ENCODE measurements at regions not wholly inside any gene's neighbourhood (a gene's known extent, or its start where the extent isn't known, plus 50 kb on each side); places are given as distances from the start of the nearest gene placed in this dataset.

DNA sequence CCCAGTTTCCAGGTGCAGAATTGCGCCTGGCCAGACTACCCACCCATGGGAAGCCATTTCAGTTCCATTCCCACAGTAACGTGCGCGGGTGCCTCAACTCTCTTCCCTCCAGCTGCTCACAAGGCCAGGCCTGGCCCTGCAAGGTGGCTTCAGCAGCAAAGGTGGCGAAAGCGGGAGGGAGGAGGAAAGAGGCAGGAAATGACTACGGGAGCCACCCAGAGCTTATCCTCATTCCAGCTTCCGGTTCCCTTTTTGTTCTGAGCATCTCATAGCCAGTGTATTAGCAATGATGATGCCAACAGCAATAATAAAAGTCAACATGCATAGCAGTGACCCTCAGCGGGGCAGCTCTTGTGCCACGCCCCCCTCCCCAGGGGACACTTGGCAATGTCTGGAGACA is 101.5 kb upstream of the BOD1 start:
- BruUV-seq (replicated peaks) = no TSS peak
- Histone ChIP-seq H3K23ac (ENCODE audit: low read depth, low read length) (no peak overlapping the region), H4K5ac (ENCODE audit: low read depth, low read length) (no peak overlapping the region), H3K27me3 (ENCODE audit: control insufficient read depth, insufficient read depth, low read length) (peaks cover 3% of the 10 kb centered on the region), H3K36me3 (ENCODE audit: control insufficient read depth, insufficient read depth, low read length) (no peaks in the 10 kb centered on the region), H4K8ac (ENCODE audit: low read depth in 2 of 2, low read length in 2 of 2) (no peak overlapping the region), H3K18ac (ENCODE audit: low read depth, low read length) (no peak overlapping the region), H3K56ac (ENCODE audit: extremely low read depth, insufficient read depth, low read length) (no peak overlapping the region), H3K4me2 (ENCODE audit: low read depth, low read length) (no peak overlapping the region), H2BK20ac (ENCODE audit: low read depth, low read length) (no peak overlapping the region), H3K9me1 (ENCODE audit: insufficient read depth, low read length) (peaks cover 4% of the 10 kb centered on the region), H3K4me3 (ENCODE audit: insufficient read depth, low read depth, low read length) (no peak overlapping the region), H3K9me3 (ENCODE audit: control insufficient read depth, insufficient read depth, low read length) (no peaks in the 10 kb centered on the region), H2BK120ac (ENCODE audit: low read depth, low read length) (no peak overlapping the region), H3K27ac (ENCODE audit: insufficient read depth, low read length) (no peak overlapping the region), H2AFZ (replicated peaks; ENCODE audit: low read length, poor library complexity) (no peak overlapping the region), H3K14ac (replicated peaks; ENCODE audit: low read depth, low read length) (no peak overlapping the region), H4K20me1 (ENCODE audit: insufficient read depth, low read length) (no peaks in the 10 kb centered on the region), H2AK9ac (replicated peaks; ENCODE audit: low read depth, low read length, poor library complexity) (no peak overlapping the region), H3K4me1 (ENCODE audit: control insufficient read depth, insufficient read depth, low read length) (peaks cover 9% of the 10 kb centered on the region), H3K79me1 (ENCODE audit: low read depth in 1 of 2, low read length in 2 of 2) (no peaks in the 10 kb centered on the region), H2BK5ac (ENCODE audit: low read depth, low read length, poor library complexity, severe bottlenecking) (no peak overlapping the region), H2AK5ac (ENCODE audit: low read depth, low read length) (no peak overlapping the region), H3K4ac (ENCODE audit: low read depth, low read length) (no peak overlapping the region), H3K9ac (ENCODE audit: low read depth, low read length) (no peak overlapping the region), H4K91ac (ENCODE audit: insufficient read depth, low read depth, low read length) (no peak overlapping the region), H2BK15ac (ENCODE audit: low read depth, low read length) (no peak overlapping the region)
- no peak for DNase-seq
- dilution Hi-C loops (cut with HindIII; ENCODE audit: low sequenced_read_pairs, unreplicated experiment) (no loop called here), in situ Hi-C loops (cut with MboI; ENCODE audit: low sequenced_read_pairs) (no loop called here), intact Hi-C loops (cut with micrococcal nuclease) (loop anchor here (5.0 to 10.0 kb wide), 2 partner anchors 174 to 257 kb away; no protein-coding TSS in a partner anchor)
- ATAC-seq (ENCODE audit: low read depth) = no peak
- 100% methylated on average over 1 of the region's 10 CpGs; no CpG with 5 or more reads in 1 of the 2 experiments for WGBS, 2 experiments (ENCODE audit: extremely low coverage in 2 of 2, insufficient read length in 1 of 2)
- no peak for TF ChIP-seq POLR2A (IDR thresholded peaks at IDR 0.05; ENCODE audit: low read depth, low read length)
- no peak for TF ChIP-seq MAZ (IDR thresholded peaks at IDR 0.05; ENCODE audit: borderline replicate concordance, low read depth, low read length)
- TF ChIP-seq, protein P1, sequence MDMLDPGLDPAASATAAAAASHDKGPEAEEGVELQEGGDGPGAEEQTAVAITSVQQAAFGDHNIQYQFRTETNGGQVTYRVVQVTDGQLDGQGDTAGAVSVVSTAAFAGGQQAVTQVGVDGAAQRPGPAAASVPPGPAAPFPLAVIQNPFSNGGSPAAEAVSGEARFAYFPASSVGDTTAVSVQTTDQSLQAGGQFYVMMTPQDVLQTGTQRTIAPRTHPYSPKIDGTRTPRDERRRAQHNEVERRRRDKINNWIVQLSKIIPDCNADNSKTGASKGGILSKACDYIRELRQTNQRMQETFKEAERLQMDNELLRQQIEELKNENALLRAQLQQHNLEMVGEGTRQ (IDR thresholded peaks at IDR 0.05; ENCODE audit: low read depth, low read length) = no peak
- no peak for TF ChIP-seq CEBPB (IDR thresholded peaks at IDR 0.05; ENCODE audit: low read depth, low read length)
- CTCF ChIA-PET = no interaction called here
- POLR2A ChIA-PET (ENCODE audit: unreplicated experiment) = no interaction called here
